K562 (cell line): ENCODE measurements at regions not wholly inside any gene's neighbourhood (a gene's known extent, or its start where the extent isn't known, plus 50 kb on each side); places are given as distances from the start of the nearest gene placed in this dataset.

Experiments
- CBX5 ChIP-seq: IDR thresholded peaks from 2 replicates; pipeline ENCODE4 v1.6.1; 2014; ENCODE audit warnings: low read depth, borderline replicate concordance
- CEBPB ChIP-seq: fragments of 450-650 bp; IDR thresholded peaks from 2 replicates; pipeline ENCODE4 v1.6.1; 2016; ENCODE audit warnings: missing genetic modification characterization, missing compliant biosample characterization
- E2F4 ChIP-seq: sonication (generic); formaldehyde crosslinking; IDR thresholded peaks from 2 replicates; pipeline ENCODE4 v1.8.0; 2022; ENCODE audit warnings: mild to moderate bottlenecking, low read depth, missing genetic modification reagents
- EP300 ChIP-seq: IDR thresholded peaks from 2 replicates; pipeline ENCODE4 v1.6.1; 2012; ENCODE audit warnings: low read length, improper control_type of control experiment
- HDGF ChIP-seq: fragments of 450-650 bp; IDR thresholded peaks from 2 replicates; pipeline ENCODE4 v1.6.1; 2016
- NBN ChIP-seq: fragments of 450-650 bp; IDR thresholded peaks from 2 replicates; pipeline ENCODE4 v1.6.1; 2016; ENCODE audit warnings: low read depth, mild to moderate bottlenecking
- NCOA1 ChIP-seq: fragments of 450-650 bp; IDR thresholded peaks from 2 replicates; pipeline ENCODE4 v1.6.1; 2016; ENCODE audit warnings: low read depth
- POLR2A ChIP-seq: fragments of 450-650 bp; conservative IDR thresholded peaks from 2 replicates; pipeline ENCODE4 v1.6.1; 2016

DNA sequence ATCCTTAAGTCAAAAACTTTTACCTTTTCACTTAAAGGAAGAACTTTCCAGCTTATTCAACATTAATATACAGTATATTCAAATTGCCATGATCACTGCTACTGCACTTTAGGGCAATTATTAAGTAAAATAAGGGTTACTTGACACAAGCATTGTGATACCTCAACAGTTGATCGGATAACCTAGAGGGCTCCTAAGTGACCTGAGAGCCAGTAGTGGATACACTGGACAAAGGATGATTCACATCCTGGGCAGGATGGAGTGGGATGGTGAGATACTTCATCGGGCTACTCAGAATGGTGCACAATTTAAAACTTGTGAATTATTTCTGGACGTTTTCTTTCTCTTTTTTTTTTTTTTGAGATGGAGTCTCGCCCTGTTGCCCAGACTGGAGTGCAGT, 54.5 kb upstream of the PPM1J start:
- TF ChIP-seq EP300 = no peak
- no peak for TF ChIP-seq CEBPB (tag)
- TF ChIP-seq HDGF = no peak
- no peak for TF ChIP-seq CBX5
- no peak for TF ChIP-seq NBN
- no peak for TF ChIP-seq E2F4 (CRISPR knock-in tag)
- TF ChIP-seq POLR2A = no peak
- no peak for TF ChIP-seq NCOA1
